Activated T-helper 1 cell treated with Interleukin-2 at 50 U/mL for 16 hours (primary cell): ENCODE measurements at regions not wholly inside any gene's neighbourhood (a gene's known extent, or its start where the extent isn't known, plus 50 kb on each side); places are given as distances from the start of the nearest gene placed in this dataset.
A peak's percentile ranks its signal among the peaks of the same experiment; 100 is the strongest.
"Not testable (repeated sequence)": the region's sequence is repeated elsewhere in the genome, so short reads cannot be mapped to it uniquely, and the experiment has no call there.

Source experiments
- DNase-seq: peaks from one replicate; pipeline ENCODE4 v3.0.0-alpha.2; 2020; ENCODE audit warnings: low read depth

GRCh38 chrX:74080165-74080564 lies 223.8 kb upstream of the ZCCHC13 start:
- DNase-seq: no peak

GRCh38 chrX:74065831-74066390 lies 213.4 kb upstream of the XIST start:
- no peak for DNase-seq

GRCh38 chrX:74063426-74064155 lies 211.1 kb upstream of the XIST start:
- DNase-seq: no peak

GRCh38 chrX:74061879-74062278 lies 209.4 kb upstream of the XIST start:
- no peak for DNase-seq

GRCh38 chrX:74049126-74049525 lies 196.6 kb upstream of the XIST start:
- no peak for DNase-seq

- DNase-seq: not testable (repeated sequence)
Observed at GRCh38 chrX:74034066-74034465, 181.6 kb upstream of the XIST start.

- DNase-seq: not testable (repeated sequence)
Observed at GRCh38 chrX:74031527-74031926, 179.0 kb upstream of the XIST start.

GRCh38 chrX:74030766-74031165 lies 178.3 kb upstream of the XIST start:
- DNase-seq: not testable (repeated sequence)

- not testable (repeated sequence) for DNase-seq
Observed at GRCh38 chrX:74025145-74025544, 172.6 kb upstream of the XIST start.

- no peak for DNase-seq
Observed at GRCh38 chrX:74023203-74023602, 170.7 kb upstream of the XIST start.

GRCh38 chrX:74018253-74018652 lies 165.7 kb upstream of the XIST start:
- no peak for DNase-seq

GRCh38 chrX:74015379-74016019 lies 163.0 kb upstream of the XIST start:
- DNase-seq: peak; percentile 40

- no peak for DNase-seq
Observed at GRCh38 chrX:74009041-74009440, 156.5 kb upstream of the XIST start.

GRCh38 chrX:73992019-73992418 lies 139.5 kb upstream of the XIST start:
- DNase-seq: no peak

GRCh38 chrX:73987166-73987565 lies 134.7 kb upstream of the XIST start:
- no peak for DNase-seq

- no peak for DNase-seq
Observed at GRCh38 chrX:73979551-73980131, 127.1 kb upstream of the XIST start.

GRCh38 chrX:73977542-73978169 lies 125.1 kb upstream of the XIST start:
- DNase-seq: no peak

- not testable (repeated sequence) for DNase-seq
Observed at GRCh38 chrX:73967461-73967860, 114.9 kb upstream of the XIST start.

GRCh38 chrX:73965833-73966232 lies 113.3 kb upstream of the XIST start:
- DNase-seq: no peak

GRCh38 chrX:73964579-73964978 lies 112.1 kb upstream of the XIST start:
- no peak for DNase-seq

GRCh38 chrX:73963682-73964081 lies 111.2 kb upstream of the XIST start:
- no peak for DNase-seq

GRCh38 chrX:73962948-73963347 lies 110.4 kb upstream of the XIST start:
- DNase-seq: no peak

- not testable (repeated sequence) for DNase-seq
Observed at GRCh38 chrX:73961867-73962266, 109.4 kb upstream of the XIST start.
